SW480 (cell line): ENCODE measurements at regions not wholly inside any gene's neighbourhood (a gene's known extent, or its start where the extent isn't known, plus 50 kb on each side); places are given as distances from the start of the nearest gene placed in this dataset.
"Not testable (repeated sequence)": the region's sequence is repeated elsewhere in the genome, so short reads cannot be mapped to it uniquely, and the experiment has no call there.

Source experiments
- DNase-seq: peaks from one replicate; pipeline ENCODE4 v3.0.0-alpha.2; 2016; ENCODE audit warnings: low spot score

DNA sequence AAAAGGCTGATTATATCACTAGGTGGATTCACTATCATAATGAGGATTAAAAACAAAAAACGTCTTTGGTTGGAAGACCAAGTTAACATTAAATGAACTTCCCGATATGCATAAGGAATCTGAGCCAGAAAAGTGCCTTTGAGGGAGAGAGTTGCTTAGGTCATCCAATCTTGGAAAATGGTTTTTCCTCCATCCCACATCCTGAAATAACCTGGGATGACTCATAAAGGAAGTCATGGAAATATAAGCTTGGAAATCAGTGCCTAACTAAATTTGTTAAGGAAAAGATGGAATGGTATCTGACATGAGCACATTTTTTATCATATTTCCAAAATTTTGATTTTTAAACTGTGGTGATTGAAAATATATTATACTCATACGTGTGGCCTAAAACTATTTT is 66.0 kb downstream of the KBTBD8 start:
- DNase-seq = no peak

DNA sequence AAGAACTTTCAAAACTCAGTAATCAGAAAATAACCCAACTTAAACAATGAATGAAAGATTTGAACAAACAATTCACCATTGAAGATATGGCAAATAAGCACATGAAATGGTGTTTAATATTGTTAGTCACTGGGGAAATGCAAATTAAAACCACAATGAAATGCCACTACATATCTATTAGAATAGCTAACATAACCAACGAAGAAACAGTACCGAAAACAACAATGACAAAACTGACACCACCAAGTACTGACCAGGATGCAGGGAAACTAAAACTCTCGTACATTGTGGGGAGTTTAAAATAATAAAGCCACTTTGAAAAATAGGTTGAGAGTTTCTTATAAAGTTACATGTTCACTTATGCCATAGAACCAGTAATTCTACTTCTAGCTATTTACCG is 69.1 kb downstream of the KBTBD8 start:
- no peak for DNase-seq

DNA sequence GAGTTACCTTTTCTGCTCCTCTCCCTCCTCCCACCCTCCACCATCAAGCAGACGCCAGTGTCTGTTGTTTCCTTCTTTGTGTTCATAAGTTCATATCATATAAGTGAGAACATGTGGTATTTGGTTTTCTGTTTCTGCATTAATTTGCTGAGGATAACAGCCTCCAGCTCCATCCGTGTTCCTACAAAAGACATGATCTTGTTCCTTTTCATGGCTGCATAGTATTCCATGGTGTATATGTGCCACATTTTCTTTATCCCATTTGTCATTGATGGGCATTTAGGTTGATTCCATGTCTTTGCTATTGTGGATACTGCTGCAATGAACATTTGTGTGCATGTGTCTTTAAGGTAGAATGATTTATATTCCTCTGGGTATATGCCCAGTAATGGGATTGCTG is 74.5 kb downstream of the KBTBD8 start:
- not testable (repeated sequence) for DNase-seq

DNA sequence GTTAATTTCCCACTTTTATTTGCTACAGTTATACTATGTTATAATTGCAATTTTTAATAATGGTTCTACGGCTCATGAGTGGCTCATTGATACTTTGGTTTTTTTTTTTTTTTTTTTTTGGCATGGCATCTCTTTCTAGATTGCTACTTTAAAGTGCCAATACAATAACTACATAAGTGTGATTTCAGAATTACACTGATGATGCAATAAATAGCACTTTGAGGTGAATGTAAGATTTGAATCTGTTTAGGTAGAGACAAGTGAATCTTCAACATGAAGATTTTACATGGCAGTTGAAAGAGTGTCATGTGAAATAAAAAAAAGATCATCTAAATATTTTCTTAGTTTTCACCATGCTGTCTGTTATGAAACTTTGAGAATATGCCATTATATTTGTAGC is 75.7 kb downstream of the KBTBD8 start:
- DNase-seq = no peak

DNA sequence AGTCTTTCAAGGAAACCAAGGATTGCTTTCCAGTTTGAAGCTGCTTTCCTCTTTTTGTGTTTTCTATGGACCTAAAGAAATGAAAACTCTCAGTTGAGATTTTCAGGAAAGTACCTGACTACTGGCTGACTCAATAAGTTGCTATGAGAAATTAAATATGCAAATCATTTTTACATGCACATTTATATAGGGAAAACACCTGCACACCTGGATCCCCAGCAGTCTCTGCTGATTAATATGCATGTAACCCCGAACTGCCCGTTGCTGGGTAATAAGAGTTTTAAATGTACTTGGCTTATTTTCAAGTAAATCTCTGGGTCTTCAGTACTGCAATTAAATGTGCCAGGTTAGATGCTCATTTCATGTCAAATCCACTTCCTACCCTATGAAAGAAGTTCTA is 77.2 kb downstream of the KBTBD8 start:
- no peak for DNase-seq

DNA sequence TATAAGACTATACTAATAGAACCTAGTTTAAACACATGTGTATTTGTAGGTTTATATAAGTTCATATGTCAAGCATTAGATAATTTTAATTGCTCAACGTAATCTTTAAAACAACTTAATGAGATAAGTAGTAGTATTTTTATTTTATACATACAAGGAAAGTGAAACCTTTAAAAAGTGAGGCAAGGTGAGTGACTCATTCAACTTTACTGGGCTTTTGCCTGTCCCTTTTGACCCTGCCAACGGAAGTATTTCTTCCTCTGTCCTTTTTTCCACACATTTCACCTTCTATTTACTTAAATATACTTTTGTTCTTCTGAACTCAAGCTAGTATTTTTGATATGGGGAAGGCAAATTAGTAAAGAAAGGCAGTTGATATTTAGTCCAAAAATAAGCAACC is 78.5 kb downstream of the KBTBD8 start:
- no peak for DNase-seq

DNA sequence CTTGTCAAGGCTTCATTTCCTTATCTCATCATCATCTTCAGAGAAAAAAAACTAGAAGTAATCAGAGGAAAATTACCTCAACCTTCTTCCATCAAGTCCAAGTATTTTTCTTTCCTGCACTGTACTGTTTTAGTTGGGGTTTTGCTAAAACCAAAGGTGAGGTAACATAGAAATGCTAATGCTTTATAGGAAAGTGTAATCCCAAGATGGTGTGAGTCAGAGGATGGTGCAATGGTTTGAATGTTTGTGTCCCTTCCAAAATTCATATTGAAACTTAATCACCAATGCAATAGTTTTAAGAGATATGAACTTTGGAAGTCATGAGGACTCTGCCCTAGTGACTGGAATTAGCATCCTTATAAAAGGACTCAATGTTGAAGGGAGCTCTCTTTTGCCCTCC is 79.5 kb downstream of the KBTBD8 start:
- no peak for DNase-seq

DNA sequence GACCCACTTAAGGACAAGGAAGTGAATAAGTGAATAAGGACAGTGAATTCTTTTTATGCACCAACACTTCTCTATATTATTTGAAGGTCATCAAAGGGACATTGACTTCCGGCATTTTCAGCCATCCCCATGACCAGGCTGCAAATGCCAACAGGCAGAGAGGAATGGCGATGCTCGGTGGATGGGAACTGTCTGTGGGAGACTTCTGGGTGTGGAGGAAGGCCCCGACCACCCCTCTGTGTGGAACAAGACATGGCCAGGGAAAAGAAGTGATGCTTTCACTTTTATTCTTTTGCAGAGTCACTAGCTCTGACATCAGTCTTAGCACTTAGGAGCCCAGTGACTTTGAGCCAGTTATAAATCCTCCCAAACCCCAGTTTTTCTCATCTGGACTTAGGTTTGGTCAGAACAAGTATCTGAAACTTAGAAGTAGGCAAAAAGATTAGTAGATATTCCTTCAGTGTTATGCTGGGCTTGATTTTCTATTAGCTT is 84.5 kb downstream of the KBTBD8 start:
- DNase-seq = no peak

DNA sequence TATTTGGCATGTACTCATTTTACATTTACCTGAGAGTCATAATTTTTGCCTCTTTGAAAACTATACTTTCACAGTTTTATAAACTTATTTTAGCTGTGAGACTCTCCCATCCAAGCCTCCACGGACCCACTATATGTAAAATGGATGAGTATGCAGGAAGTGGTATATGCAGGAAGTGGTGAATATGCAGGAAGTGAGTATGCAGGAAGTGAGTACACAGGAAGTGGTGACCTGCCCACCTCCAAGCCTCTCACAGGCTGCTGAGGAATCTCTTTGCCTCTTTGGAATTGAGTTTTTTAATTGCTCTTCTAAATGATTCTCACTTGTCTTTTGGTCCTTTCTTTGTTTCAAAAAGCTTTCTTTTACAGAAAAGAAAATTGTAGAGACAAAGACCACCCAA is 85.2 kb downstream of the KBTBD8 start:
- no peak for DNase-seq

DNA sequence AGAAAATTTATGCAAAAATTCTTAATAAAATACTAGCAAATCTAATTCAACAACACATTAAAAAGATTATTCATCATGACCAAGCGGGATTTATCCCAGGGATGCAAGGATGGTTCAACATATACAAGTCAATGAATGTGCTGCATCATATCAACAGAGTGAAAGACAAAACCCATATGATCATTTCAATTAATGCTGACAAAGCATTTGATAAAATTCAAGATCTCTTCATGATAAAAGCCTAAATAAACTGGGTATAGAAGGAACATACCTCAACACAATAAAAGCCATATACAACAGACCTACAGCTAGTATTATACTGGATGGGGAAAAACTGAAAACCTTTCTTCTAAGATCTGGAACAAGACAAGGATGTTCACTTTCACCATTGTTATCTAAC is 89.7 kb downstream of the KBTBD8 start:
- no peak for DNase-seq

DNA sequence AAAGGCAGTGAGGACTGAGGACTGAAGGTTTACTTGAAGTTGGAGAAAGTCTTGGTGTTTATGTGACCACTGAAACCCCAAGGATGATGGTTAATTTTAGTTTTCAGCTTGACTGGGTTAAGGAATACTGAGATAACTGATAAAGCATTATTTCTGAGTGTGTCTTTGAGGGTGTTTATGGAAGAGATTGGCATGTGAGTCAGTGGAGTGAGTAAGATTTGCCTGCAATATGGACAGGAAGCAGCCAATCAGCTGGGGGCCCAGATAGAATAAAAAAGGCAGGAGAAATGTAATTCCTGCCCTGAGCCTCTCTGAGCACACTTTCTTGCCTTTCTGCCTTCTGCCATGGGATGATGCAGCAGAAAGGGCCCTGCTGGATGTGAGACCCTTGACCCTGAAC is 92.4 kb downstream of the KBTBD8 start:
- no peak for DNase-seq

DNA sequence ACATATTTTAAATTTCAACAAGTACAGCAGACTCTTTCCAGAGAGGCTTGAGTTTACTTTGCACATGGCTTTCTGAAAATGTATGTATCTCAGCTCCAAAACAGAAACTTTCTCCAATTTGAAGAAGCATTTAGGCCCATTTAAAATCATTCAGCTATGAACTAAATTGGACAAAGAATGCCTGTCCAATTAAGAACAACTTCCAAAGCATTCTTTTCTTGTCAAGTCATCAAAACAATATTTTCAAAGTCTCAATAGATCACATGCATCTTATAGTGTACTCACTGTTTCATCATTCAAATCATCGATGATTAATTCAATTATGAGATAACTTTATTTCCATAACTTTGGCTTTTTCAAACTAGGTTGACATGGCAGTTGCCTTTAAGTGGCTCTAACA is 95.2 kb downstream of the KBTBD8 start:
- no peak for DNase-seq

DNA sequence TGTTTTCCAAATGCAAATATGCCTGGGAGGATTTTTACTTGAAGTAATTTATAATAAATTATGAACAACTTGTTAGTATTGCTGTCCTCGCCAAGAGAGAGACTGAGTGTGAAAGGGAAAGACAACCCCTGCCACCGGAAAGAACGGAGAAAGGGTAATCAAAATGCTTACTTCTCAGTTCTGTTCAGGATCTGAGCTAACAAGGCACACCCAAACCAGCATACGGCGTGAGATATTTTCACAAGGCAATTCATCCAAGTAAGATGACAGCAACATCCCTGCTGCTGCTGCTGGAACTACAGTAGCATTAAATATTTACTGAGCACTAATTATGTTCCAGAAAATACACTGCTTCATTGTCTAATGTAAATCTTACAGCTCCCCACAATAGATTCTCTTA is 96.1 kb downstream of the KBTBD8 start:
- DNase-seq = no peak

DNA sequence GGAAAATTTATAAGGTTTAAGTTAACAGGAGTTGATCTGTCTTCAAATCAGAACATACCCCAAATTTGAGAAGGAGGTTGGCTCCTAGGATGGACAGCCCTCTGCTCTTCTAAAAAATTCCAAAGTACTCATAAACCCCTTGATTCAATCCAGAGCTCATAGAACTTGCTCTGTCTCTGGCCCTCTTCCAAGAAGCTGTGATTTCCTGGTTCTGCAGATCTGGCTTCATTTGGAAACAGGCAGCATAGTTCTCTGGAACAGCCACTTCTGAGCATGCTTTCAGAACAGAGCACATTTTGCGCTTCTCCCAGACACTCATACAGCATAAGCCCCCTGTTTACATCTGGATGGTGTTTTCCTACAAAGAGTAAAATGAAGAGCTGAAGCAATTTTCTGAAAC is 96.7 kb downstream of the KBTBD8 start:
- no peak for DNase-seq

DNA sequence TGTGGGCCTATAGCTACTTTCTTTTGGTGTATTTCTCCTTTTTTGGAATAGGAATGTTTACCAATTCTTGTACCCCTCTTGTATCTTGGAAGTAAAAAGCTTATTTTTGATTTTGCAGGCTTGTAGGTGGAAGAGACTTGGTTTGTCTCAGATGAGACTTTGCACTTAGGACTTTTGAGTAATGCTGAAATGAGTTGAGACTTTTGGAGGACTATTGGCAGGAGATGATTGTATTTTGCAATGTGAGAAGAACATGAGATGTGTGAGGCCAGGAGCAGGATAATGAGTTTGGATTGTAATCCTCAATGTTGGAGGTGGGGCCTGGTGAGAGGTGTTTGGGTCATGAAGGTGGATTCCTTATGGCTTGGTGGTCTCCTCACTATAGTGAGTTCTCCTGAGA is 106.3 kb downstream of the KBTBD8 start:
- no peak for DNase-seq

DNA sequence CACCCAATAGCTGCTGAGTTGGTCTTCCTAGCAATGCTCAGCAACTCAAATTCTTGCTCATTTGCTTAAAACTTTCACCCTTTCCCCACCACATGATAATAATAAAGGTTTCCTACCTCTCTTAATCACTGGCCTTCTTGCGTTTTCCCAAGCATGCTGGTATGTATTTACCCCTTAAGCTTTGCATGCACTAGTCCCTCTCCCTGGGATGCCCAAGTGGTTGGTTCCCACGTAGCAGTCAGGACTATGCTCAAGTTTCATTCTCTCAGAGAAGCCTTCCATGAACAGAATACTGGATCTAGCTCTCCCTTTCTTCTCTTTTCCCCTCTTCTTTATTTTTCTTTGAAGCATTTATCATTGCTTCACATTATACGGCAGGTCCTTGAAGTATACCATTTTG is 108.8 kb downstream of the KBTBD8 start:
- no peak for DNase-seq

DNA sequence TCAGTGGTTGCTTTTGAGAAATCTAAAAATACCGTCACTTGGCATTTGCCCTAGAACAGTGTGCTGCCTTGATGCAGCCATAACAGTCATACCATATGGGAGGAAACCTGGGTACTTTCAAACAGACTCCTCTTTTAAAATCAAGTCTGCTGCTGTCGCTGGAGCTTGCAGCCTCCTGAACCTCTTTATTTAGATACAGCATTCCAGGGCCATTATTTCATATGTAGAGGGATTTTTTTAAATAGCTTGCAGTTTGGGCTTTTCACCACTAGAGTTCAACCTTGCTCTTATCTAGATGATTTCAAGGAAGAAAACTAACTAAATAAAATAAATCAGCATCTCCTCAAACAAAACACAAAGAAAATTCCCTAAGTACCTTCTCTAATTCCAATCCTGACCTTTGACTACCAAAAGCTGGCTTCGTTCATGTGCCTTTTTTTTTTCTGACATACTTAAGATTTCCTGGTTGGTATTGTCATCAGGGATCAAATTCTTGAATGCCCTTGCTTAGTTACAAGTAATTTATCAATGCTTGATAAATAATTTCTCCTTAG is 111.6 kb downstream of the KBTBD8 start:
- DNase-seq = peak; percentile 54

DNA sequence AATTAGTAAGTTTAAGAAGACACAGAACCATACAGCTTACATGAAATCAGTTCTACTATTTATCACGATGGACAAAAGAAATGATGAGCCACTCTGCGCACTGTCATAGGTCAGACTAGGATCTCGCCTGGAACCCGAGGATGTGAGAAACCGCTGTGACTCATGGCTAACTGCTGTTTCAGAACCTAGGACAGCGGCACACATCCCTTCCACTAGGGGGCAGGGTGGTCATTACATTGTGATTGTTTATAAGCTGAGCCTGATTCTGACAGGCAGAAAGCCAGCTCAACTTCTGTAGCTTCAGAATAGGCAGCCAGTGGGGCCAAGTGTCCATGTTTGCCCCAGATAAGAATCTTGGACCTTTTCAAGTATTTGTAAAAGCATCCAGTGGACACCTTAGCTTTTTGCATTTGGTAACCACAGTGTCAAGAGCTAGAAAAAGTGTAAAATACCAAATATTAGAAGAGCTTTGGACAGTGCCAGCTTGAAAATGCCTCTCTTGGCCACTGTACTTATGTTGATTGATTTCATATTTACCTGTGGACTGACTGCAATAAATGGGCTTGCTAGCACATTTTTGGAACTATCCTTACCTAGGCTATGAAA is 115.8 kb downstream of the KBTBD8 start:
- peak; percentile 72 for DNase-seq

DNA sequence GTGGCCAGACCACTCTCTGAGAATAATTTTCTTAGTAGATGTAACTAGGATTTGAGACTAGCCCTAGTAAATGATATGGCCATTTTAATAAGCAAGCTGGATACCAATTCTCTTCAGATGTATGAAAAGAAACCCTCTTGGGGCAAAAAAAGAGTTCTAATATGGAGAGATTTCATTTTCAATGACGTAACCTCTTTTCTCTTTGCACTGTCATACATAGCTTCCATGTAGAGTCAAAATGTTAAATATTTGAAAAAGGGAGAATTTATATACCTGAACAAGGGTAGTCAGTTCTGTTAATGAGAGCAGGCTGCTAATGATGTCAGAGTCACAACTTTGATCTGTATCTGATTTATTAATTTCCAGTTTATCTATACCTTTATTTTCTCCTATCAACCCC is 120.0 kb downstream of the KBTBD8 start:
- no peak for DNase-seq

DNA sequence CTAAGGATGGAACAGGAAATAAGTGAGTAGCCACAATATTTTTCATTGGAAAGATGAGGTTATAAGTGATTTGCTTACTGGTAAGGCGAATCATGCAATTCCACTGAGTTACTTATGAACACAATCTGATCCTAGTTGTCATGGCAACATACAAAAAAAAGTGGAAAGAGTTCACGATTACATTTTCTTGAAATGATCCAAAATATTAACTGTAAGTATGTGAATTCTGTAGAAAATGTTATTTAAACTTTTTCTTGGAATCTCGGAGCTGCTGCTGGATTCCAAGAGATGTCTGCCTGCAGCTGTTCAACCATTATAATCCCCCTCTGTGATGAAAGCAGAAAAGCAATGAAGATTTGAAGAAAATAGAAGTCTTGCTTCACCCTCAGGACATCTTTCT is 120.5 kb downstream of the KBTBD8 start:
- no peak for DNase-seq

DNA sequence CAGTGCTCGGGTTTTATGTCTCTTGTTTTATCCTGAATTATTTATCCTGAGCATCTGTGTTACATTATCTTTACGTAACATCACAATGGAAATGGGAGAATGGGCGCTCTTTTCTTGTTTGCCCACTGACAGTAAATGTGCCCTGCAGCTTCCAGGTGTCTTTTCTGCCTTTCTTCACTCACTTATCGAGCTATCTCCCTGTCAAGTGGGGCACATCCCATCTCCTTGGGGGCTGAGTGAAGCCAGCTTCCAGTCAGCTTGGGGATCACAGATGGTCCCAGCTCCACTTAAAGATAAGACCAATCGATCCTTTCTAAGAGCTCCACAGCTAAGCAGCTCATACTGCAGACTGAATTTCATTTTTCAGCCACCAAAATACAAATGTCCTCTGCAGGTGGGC is 125.8 kb downstream of the KBTBD8 start:
- DNase-seq = no peak

DNA sequence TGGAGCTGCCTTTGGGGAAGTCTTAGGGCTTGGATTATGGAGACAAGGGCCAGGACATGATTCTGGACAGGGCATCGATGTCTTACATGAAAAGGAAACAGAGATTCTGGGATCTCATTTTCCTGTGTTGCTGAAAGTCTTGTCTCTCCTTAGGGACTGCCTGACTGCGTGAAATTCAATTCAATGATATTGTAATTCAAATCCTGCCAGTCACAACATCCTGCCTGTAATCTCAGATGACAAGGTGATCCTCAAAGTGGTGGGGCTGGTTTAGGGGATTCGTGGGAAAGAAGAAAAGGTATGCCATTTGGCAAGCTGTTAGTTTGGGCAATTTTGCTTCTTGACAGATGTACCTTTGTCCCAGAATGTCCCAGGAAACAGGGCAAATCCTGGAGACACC is 129.1 kb downstream of the KBTBD8 start:
- no peak for DNase-seq

DNA sequence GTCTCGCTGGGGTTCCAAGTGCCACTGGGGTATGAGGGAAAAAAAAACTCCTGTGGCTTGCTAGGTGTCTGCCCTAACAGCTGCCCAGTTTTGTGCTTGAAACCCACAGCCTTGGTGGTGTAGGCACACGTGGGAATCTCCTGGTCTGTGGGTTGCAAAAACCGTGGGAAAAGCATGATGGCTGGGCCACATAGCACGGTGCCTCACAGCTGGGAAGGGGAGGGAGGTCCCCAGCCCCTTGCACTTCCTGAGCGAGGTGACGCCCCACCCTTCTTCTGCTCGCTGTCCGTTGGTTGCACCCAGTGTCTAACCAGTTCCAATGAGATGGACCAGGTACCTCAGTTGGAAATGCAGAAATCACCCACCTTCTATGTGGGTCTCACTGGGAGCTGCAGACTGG is 144.3 kb downstream of the KBTBD8 start:
- DNase-seq = no peak

DNA sequence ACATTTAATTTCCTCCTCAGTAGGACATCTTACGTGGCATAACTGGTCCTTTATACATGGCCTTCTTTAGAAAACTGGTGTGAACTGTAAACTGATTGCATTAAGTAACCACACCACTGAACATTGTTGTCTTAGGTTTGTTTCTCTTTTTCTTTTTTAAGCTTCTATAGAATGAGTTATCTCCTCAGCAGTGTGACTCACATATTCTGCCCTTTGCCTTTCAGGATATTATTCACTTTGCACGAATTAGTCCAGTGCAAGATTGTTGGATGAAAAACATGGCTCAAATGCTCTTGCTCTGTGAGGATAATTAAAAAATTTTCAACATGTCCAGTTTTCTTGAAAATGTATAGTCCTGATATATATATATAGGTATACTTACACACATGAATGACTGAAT is 147.6 kb downstream of the KBTBD8 start:
- DNase-seq = no peak

DNA sequence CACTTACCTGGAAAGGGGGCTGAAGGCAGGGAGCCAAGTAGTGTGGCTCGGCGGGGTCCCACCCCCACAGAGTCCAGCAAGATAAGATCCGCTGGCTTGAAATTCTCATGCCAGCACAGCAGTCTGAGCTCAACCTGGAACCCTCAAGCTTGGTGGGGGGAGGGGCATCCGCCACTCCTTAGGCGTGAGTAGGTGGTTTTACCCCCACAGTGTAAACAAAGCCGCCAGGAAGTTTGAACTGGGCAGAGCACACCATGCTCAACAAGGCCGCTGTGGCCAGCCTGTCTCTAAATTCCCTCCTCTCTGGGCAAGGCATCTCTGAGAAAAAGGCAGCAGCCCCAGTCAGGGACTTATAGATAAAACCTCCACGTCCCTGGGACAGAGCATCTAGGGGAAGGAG is 156.3 kb downstream of the KBTBD8 start:
- no peak for DNase-seq
